ENCODE measurements at regions not wholly inside any gene's neighbourhood (a gene's known extent, or its start where the extent isn't known, plus 50 kb on each side); places are given as distances from the start of the nearest gene placed in this dataset.

DNA sequence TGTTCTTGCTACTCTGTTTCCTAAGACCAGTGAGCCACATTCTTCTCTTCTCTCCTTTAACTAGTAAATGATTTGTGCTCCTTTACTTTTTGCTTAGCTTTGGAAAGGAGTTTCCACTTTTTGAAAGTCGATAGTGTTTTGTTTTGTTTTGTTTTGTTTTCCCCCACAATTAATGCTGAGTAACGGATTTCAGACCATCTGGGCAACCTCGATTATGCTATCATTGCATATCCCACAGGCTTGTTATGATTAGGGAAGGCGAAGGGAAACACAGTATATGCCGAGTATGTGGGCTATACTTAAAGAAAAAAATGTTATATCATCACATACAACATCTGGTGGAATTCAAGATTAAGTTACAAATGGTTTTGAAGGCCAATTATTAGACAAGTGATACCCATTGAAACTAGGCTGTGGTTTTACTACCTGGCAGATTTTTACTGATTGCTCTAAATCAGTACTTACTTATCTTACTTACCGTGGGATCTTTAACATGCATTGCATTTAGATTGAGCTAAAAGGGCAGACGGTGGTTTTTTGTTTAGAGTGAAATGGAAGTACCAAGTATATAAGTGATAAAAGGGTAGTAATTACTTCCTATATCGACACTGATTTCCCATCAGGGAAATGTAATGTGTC is 361.3 kb upstream of the SOX9 start:
- TF ChIP-seq, protein P1, sequence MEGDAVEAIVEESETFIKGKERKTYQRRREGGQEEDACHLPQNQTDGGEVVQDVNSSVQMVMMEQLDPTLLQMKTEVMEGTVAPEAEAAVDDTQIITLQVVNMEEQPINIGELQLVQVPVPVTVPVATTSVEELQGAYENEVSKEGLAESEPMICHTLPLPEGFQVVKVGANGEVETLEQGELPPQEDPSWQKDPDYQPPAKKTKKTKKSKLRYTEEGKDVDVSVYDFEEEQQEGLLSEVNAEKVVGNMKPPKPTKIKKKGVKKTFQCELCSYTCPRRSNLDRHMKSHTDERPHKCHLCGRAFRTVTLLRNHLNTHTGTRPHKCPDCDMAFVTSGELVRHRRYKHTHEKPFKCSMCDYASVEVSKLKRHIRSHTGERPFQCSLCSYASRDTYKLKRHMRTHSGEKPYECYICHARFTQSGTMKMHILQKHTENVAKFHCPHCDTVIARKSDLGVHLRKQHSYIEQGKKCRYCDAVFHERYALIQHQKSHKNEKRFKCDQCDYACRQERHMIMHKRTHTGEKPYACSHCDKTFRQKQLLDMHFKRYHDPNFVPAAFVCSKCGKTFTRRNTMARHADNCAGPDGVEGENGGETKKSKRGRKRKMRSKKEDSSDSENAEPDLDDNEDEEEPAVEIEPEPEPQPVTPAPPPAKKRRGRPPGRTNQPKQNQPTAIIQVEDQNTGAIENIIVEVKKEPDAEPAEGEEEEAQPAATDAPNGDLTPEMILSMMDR (IDR thresholded peaks at IDR 0.05) = no peak

DNA sequence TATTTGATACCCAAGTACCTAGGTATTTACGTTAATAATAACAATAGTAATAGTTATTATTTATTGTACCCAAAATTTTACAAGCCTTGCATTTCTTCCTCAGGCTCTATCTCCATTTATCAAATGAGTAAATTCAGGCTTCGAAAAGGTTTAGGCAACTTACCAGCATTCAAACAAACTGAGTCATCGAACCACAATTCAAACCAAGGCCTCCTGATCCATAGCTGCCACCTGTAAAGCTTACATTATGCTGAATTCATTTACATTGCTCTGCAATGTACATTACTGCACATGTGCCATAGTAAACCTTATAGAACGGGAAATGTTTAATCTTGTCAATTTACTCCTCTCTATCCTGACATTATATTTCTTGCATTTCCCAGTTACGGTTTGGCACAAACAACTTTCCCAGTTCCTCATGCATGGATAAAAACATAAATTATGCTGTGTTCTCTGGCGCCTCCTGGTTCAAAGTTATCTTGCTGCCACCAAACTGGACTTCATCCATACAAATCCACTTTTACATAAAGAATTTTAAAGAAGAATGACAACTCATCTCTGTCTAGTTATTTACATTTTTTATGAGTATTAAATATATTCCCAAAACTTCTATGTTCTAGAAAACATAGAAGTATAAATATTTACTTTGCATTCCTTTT is 360.6 kb upstream of the SOX9 start:
- DNase-seq (no peak), ATAC-seq (no peak)
- no peak overlapping the region for H3K27ac ChIP-seq
- no peaks in the 10 kb centered on the region for H3K36me3 ChIP-seq
- H3K4me3 ChIP-seq = no peak overlapping the region
- intact Hi-C loops (cut with DNase I) = no loop called here
- no peaks in the 10 kb centered on the region for H3K4me1 ChIP-seq
- TF ChIP-seq, protein P1 (IDR thresholded peaks at IDR 0.05) = no peak
- no peaks in the 10 kb centered on the region for H3K27me3 ChIP-seq (ENCODE audit: low read depth)
- H3K9me3 ChIP-seq = no peaks in the 10 kb centered on the region

More for the DNA sequence above, 361.3 kb upstream of the SOX9 start:
- H3K9me3 ChIP-seq = no peaks in the 10 kb centered on the region
- H3K4me3 ChIP-seq = no peak overlapping the region
- H3K27me3 ChIP-seq (ENCODE audit: low read depth) = no peaks in the 10 kb centered on the region
- ATAC-seq (no peak), DNase-seq (no peak)
- H3K27ac ChIP-seq = no peak overlapping the region
- H3K36me3 ChIP-seq = no peaks in the 10 kb centered on the region
- intact Hi-C loops (cut with DNase I) = no loop called here
- H3K4me1 ChIP-seq = no peaks in the 10 kb centered on the region

DNA sequence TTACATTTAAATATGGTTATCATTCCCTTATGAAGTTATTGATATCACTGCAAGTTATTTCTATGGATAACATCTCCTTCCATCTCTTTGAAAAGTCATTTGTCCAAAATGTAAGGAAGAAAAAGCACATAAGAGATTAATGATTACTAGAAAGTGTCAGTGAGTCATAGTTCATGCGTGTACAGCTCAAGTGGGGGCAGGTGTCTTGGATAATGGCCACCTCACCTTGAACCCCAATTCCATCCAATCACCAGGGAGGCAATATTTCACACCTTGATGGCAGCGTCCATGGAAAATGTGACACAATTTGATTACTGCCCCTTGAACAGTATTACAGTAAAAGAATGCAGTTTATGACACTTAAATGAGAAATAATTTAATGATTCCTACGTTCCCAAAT is 358.3 kb upstream of the SOX9 start:
- intact Hi-C loops (cut with DNase I) = no loop called here
- ATAC-seq = no peak

DNA sequence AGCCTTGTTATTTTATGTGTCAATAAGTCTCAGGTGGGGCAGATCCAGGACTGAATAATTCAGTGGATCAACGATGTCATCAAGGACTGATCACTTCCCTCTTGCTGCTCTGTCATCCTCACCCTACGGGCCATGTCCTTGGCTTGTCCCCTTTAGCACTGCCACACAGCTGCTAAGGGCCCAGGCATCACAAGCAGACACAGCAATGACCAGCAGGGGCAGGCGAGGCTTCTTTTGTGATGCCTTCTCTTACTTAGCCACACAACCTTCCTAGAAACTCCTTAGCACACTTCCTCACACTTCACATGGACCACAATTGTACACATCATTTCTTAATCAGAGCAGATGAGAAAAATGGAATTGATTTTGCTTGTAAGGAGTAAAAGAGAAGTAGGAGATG is 356.3 kb upstream of the SOX9 start:
- no peaks in the 10 kb centered on the region for H3K9me3 ChIP-seq
- no peaks in the 10 kb centered on the region for H3K4me1 ChIP-seq
- ATAC-seq (no peak), DNase-seq (no peak)
- no peak overlapping the region for H3K27ac ChIP-seq
- intact Hi-C loops (cut with DNase I) = no loop called here
- no peak overlapping the region for H3K4me3 ChIP-seq
- H3K36me3 ChIP-seq = no peaks in the 10 kb centered on the region
- H3K27me3 ChIP-seq (ENCODE audit: low read depth) = no peaks in the 10 kb centered on the region
- TF ChIP-seq, protein P1 (IDR thresholded peaks at IDR 0.05) = no peak

More for the DNA sequence above, 358.3 kb upstream of the SOX9 start:
- Histone ChIP-seq H3K4me1 (no peaks in the 10 kb centered on the region), H3K9me3 (no peaks in the 10 kb centered on the region), H3K4me3 (no peak overlapping the region), H3K27ac (no peak overlapping the region), H3K27me3 (ENCODE audit: low read depth) (no peaks in the 10 kb centered on the region), H3K36me3 (no peaks in the 10 kb centered on the region)
- DNase-seq = no peak
- TF ChIP-seq, protein P1 (IDR thresholded peaks at IDR 0.05) = no peak

DNA sequence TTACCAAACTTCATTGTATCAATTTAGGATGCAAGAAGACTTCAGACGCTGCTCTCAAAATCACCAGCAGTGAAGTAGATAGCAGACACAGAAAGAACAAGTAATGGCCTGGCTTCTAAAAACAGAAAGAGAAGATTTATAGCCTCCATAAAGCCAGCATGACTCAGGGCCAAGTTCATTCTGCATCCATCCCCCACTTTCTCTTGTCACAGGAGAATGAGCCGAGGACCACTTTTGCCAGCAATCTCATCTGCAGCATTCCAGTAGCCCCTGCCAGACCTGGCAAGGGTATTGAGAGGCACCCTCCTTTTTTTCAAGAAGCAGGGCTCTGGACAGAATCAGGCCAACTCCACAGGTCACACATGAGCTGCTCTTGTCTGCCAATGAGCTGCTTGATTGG is 355.4 kb upstream of the SOX9 start:
- Histone ChIP-seq H3K4me1 (no peaks in the 10 kb centered on the region), H3K9me3 (no peaks in the 10 kb centered on the region), H3K4me3 (no peak overlapping the region), H3K36me3 (no peaks in the 10 kb centered on the region), H3K27ac (no peak overlapping the region), H3K27me3 (ENCODE audit: low read depth) (no peaks in the 10 kb centered on the region)
- TF ChIP-seq, protein P1 (IDR thresholded peaks at IDR 0.05) = no peak
- no peak for ATAC-seq
- no peak for DNase-seq
- intact Hi-C loops (cut with DNase I) = no loop called here

All from lower lobe of right lung (tissue), 2 donors.